ENCODE measurements at regions not wholly inside any gene's neighbourhood (a gene's known extent, or its start where the extent isn't known, plus 50 kb on each side); places are given as distances from the start of the nearest gene placed in this dataset.

GRCh38 chr7:42833411-42833810, 78.5 kb downstream of the C7orf25 start:
- Histone ChIP-seq H3K9ac (ENCODE audit: low read length) (no peak overlapping the region), H3K9me2 (replicated peaks; ENCODE audit: insufficient read depth, low read length) (no peaks in the 10 kb centered on the region), H3K27ac (ENCODE audit: low read depth, low read length) (no peak overlapping the region), H4K20me1 (ENCODE audit: low read depth, low read length) (no peaks in the 10 kb centered on the region), H3K4me3 (ENCODE audit: insufficient read depth, low read length, poor library complexity, severe bottlenecking) (no peak overlapping the region), H3F3A (ENCODE audit: insufficient read depth) (no peaks in the 10 kb centered on the region), H3K27me3 (ENCODE audit: low read length) (no peaks in the 10 kb centered on the region), H2AFZ (ENCODE audit: low read depth, low read length, severe bottlenecking) (no peak overlapping the region), H3K79me2 (ENCODE audit: insufficient read depth, low read length) (no peaks in the 10 kb centered on the region), H3K36me3 (ENCODE audit: low read length) (no peaks in the 10 kb centered on the region), H3K4me2 (ENCODE audit: low read depth, low read length, poor library complexity, severe bottlenecking) (no peak overlapping the region), H3K9me3 (ENCODE audit: insufficient read depth, low read length) (no peaks in the 10 kb centered on the region)
- TF ChIP-seq CTCF (IDR thresholded peaks at IDR 0.05; ENCODE audit: insufficient read depth, low read length, poor library complexity, severe bottlenecking) (no peak), EZH2phosphoT487 (conservative IDR thresholded peaks at IDR 0.05; ENCODE audit: low read length) (no peak)

- H3K9me3 ChIP-seq (ENCODE audit: insufficient read depth, low read length): no peaks in the 10 kb centered on the region
- no peaks in the 10 kb centered on the region for H3K36me3 ChIP-seq (ENCODE audit: low read length)
- no peak overlapping the region for H3K4me2 ChIP-seq (ENCODE audit: low read depth, low read length, poor library complexity, severe bottlenecking)
- H3K27me3 ChIP-seq (ENCODE audit: low read length): no peaks in the 10 kb centered on the region
- no peak overlapping the region for H3K27ac ChIP-seq (ENCODE audit: low read depth, low read length)
- no peaks in the 10 kb centered on the region for H3F3A ChIP-seq (ENCODE audit: insufficient read depth)
- TF ChIP-seq EZH2phosphoT487 (conservative IDR thresholded peaks at IDR 0.05; ENCODE audit: low read length): no peak
- TF ChIP-seq CTCF (IDR thresholded peaks at IDR 0.05; ENCODE audit: insufficient read depth, low read length, poor library complexity, severe bottlenecking): no peak
- no peaks in the 10 kb centered on the region for H3K79me2 ChIP-seq (ENCODE audit: insufficient read depth, low read length)
- H2AFZ ChIP-seq (ENCODE audit: low read depth, low read length, severe bottlenecking): no peak overlapping the region
- no peaks in the 10 kb centered on the region for H3K9me2 ChIP-seq (replicated peaks; ENCODE audit: insufficient read depth, low read length)
- H4K20me1 ChIP-seq (ENCODE audit: low read depth, low read length): no peaks in the 10 kb centered on the region
- H3K9ac ChIP-seq (ENCODE audit: low read length): no peak overlapping the region
- H3K4me3 ChIP-seq (ENCODE audit: insufficient read depth, low read length, poor library complexity, severe bottlenecking): no peak overlapping the region
These were observed 79.2 kb downstream of the C7orf25 start for GRCh38 chr7:42832667-42833066.

GRCh38 chr7:42831718-42832522, 80.0 kb downstream of the C7orf25 start:
- Histone ChIP-seq H3K9me3 (ENCODE audit: insufficient read depth, low read length) (no peaks in the 10 kb centered on the region), H3K79me2 (ENCODE audit: insufficient read depth, low read length) (no peaks in the 10 kb centered on the region), H3K9ac (ENCODE audit: low read length) (no peak overlapping the region), H4K20me1 (ENCODE audit: low read depth, low read length) (no peaks in the 10 kb centered on the region), H3K9me2 (replicated peaks; ENCODE audit: insufficient read depth, low read length) (no peaks in the 10 kb centered on the region), H3K4me2 (ENCODE audit: low read depth, low read length, poor library complexity, severe bottlenecking) (no peak overlapping the region), H3K36me3 (ENCODE audit: low read length) (no peaks in the 10 kb centered on the region), H3K27ac (ENCODE audit: low read depth, low read length) (no peak overlapping the region), H3K27me3 (ENCODE audit: low read length) (no peaks in the 10 kb centered on the region), H2AFZ (ENCODE audit: low read depth, low read length, severe bottlenecking) (no peak overlapping the region), H3F3A (ENCODE audit: insufficient read depth) (no peaks in the 10 kb centered on the region), H3K4me3 (ENCODE audit: insufficient read depth, low read length, poor library complexity, severe bottlenecking) (no peak overlapping the region)
- no peak for TF ChIP-seq EZH2phosphoT487 (conservative IDR thresholded peaks at IDR 0.05; ENCODE audit: low read length)
- no peak for TF ChIP-seq CTCF (IDR thresholded peaks at IDR 0.05; ENCODE audit: insufficient read depth, low read length, poor library complexity, severe bottlenecking)

All from SU-DHL-6 (cell line).